ENCODE measurements at regions not wholly inside any gene's neighbourhood (a gene's known extent, or its start where the extent isn't known, plus 50 kb on each side); places are given as distances from the start of the nearest gene placed in this dataset.

DNA sequence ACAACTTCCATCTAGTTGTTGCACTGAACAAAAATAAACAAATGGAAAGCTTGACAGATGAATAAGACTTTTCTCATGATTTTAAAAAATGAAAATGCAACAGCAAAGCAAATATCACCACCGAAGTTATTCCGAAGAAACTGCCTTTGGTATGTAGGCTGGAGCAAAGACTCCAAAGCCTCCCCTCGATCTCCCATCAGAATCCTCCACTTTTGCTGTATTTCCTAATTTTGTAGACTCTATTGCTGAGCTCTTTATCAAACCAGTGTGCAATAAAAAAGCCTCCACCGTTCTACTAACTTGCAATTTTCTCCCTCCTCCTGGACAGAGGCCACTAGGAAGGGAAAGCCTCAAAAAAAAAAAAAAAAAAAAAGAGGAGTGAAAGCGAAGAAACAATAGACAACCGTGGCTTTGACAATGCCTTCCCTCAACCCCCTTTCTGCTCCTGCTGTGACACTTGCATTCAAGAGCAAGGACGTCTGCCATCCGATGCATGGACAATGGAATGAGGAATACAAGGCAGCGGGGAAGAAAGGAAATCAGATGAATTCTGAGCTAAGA is 190.9 kb upstream of the BLID start:
- 77 to 82% methylated on average over 9 of the region's 9 CpGs for WGBS, 2 donors

DNA sequence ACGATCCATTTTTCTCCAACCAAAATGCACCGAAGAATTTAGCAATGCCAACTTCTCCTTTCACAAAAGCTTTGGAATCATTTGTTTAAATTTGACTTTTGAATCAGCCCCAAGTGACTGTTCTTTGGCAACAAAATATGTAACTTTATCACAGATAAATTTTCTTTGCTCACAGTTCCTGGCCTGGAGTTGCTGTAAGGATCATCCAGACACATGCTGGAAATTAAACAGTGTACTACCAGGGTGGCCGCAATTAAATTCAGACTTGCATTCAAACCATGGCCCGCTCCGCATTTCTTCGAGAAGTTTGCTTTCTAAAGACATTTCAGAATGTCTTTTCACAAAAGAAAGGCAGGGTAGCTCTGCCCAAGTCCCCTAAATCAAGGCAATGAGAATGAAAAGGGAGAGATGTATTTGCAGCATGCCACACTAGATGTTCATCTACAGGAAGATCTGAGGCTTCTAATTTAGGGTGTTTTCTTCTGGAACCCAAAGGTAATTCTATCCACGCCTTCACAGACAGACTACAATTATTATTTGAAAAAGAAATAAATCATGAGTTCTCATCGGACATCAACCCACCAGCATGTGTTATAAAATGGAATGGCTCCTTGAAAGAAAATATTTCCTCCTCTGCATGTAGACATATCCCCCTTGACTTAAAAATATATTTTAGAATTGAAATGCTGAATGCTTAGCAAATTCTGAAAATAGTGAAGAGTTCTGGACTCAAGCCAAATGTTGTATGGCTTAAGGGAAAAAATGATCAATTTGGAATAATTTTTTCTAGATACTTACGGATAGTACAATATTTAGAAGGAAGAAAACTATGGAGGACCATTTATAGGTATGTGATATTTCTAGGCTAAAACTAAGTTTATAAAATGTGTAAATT is 189.7 kb upstream of the BLID start:
- 88 to 89% methylated on average over 9 of the region's 9 CpGs for WGBS, 2 donors
- no peak overlapping the region for H3K27ac ChIP-seq
- no peaks in the 10 kb centered on the region for H3K4me1 ChIP-seq
- DNase-seq (no peak), ATAC-seq (no peak), FAIRE-seq (no peak)
- no peaks in the 10 kb centered on the region for H3K9me3 ChIP-seq
- H3K27me3 ChIP-seq, result no peaks in the 10 kb centered on the region
- no peak overlapping the region for H3K4me3 ChIP-seq
- intact Hi-C loops (cut with DNase I), result no loop called here
- H3K36me3 ChIP-seq, result no peaks in the 10 kb centered on the region
- TF ChIP-seq, protein P1, sequence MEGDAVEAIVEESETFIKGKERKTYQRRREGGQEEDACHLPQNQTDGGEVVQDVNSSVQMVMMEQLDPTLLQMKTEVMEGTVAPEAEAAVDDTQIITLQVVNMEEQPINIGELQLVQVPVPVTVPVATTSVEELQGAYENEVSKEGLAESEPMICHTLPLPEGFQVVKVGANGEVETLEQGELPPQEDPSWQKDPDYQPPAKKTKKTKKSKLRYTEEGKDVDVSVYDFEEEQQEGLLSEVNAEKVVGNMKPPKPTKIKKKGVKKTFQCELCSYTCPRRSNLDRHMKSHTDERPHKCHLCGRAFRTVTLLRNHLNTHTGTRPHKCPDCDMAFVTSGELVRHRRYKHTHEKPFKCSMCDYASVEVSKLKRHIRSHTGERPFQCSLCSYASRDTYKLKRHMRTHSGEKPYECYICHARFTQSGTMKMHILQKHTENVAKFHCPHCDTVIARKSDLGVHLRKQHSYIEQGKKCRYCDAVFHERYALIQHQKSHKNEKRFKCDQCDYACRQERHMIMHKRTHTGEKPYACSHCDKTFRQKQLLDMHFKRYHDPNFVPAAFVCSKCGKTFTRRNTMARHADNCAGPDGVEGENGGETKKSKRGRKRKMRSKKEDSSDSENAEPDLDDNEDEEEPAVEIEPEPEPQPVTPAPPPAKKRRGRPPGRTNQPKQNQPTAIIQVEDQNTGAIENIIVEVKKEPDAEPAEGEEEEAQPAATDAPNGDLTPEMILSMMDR (IDR thresholded peaks at IDR 0.05), result no peak

More for the DNA sequence above, 190.9 kb upstream of the BLID start:
- ATAC-seq, result no peak
- intact Hi-C loops (cut with DNase I), result no loop called here
- H3K36me3 ChIP-seq, result no peaks in the 10 kb centered on the region
- H3K27me3 ChIP-seq, result no peaks in the 10 kb centered on the region
- no peak for DNase-seq
- no peak for FAIRE-seq
- TF ChIP-seq, protein P1 (IDR thresholded peaks at IDR 0.05), result no peak
- no peak overlapping the region for H3K4me3 ChIP-seq
- no peak overlapping the region for H3K27ac ChIP-seq
- no peaks in the 10 kb centered on the region for H3K4me1 ChIP-seq
- H3K9me3 ChIP-seq, result no peaks in the 10 kb centered on the region

DNA sequence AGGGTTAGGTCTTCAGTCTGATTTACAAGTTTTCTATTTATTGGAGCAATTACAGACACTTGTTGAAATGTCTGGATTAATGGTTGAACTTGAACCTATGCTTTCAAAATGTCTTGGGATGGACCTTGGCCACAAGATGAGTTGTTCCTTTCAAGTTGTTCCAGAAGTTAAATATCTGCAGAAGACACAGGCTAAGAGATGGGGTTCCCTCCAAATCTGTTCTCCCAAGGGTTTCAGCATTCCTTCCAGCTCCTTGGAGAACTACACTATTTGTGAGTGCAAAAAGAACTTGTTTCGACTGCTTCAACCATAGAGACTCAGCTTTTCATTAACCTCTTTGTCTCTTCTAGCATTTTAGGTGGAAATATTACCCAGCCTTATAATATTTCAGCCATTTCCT is 189.0 kb upstream of the BLID start:
- WGBS, 2 donors, result 84 to 96% methylated on average over 1 of the region's 1 CpG
- TF ChIP-seq, protein P1 (IDR thresholded peaks at IDR 0.05), result no peak
- FAIRE-seq (no peak), ATAC-seq (peak in 1 of 4 donors; percentile 24), DNase-seq (no peak)
- intact Hi-C loops (cut with DNase I), result no loop called here
- Histone ChIP-seq H3K4me3 (no peak overlapping the region), H3K4me1 (no peaks in the 10 kb centered on the region), H3K36me3 (no peaks in the 10 kb centered on the region), H3K27ac (no peak overlapping the region), H3K9me3 (no peaks in the 10 kb centered on the region), H3K27me3 (no peaks in the 10 kb centered on the region)

DNA sequence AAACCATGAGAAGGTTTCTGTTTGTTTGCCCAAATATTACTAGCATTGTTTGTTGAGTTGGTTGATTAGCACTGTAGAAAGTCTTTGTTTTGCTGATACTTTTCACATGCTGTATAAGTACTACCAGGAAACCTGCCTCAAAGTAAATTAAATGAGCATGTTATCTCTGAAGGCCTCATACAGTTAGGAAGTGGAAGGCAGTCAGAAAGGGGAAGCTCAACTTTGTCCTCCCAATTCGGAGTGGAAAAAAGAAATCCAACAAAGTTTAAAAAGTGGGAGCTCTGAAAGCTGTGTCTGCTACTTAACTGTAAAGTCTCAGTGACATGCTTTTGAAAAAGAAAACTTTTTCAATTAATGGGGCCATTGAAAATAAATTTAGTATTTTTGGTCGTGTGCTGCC is 188.3 kb upstream of the BLID start:
- H3K4me3 ChIP-seq, result no peak overlapping the region
- no peak for FAIRE-seq
- ATAC-seq, result no peak
- intact Hi-C loops (cut with DNase I), result no loop called here
- no peak overlapping the region for H3K27ac ChIP-seq
- DNase-seq, result no peak
- 61 to 71% methylated on average over 2 of the region's 2 CpGs for WGBS, 2 donors
- H3K9me3 ChIP-seq, result no peaks in the 10 kb centered on the region
- TF ChIP-seq, protein P1 (IDR thresholded peaks at IDR 0.05), result no peak
- no peaks in the 10 kb centered on the region for H3K36me3 ChIP-seq
- no peaks in the 10 kb centered on the region for H3K27me3 ChIP-seq
- H3K4me1 ChIP-seq, result no peaks in the 10 kb centered on the region

DNA sequence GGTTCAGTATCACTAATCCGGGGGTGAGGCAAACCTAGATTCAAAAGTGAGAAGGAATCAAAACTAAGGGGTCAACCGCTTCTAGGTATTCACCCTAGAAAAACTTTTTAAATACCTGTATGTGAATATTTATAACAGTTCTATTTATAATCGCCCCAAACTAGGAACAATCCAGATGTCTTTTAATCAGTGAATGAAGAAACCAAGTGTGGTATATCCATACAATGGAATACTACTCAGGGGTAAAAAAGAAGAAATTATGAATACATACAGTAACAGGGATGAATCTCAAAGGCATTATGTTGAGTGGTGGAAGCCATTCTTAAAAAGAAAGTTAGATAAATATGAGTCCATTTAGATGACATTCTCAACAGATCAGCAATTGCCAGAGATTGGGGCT is 178.0 kb upstream of the BLID start:
- Histone ChIP-seq H3K36me3 (no peaks in the 10 kb centered on the region), H3K4me3 (no peak overlapping the region), H3K4me1 (no peaks in the 10 kb centered on the region), H3K9me3 (no peaks in the 10 kb centered on the region), H3K27me3 (no peaks in the 10 kb centered on the region), H3K27ac (no peak overlapping the region)
- no peak for DNase-seq
- no peak for ATAC-seq
- WGBS, 2 donors, result 67% methylated on average over 3 of the region's 3 CpGs
- FAIRE-seq, result no peak
- TF ChIP-seq, protein P1 (IDR thresholded peaks at IDR 0.05), result no peak
- intact Hi-C loops (cut with DNase I), result no loop called here
